HL-60 (cell line): ENCODE measurements at regions not wholly inside any gene's neighbourhood (a gene's known extent, or its start where the extent isn't known, plus 50 kb on each side); places are given as distances from the start of the nearest gene placed in this dataset.

ENCODE experiments used
- TF ChIP-seq, protein P1 (sequence below): IDR thresholded peaks from one replicate; pipeline ENCODE4 v1.5.1; 2011; ENCODE audit warnings: low read length, control low read depth, inconsistent platforms; ENCODE audit not compliant: insufficient read depth
- TF ChIP-seq, protein P2 (sequence below): IDR thresholded peaks from 2 replicates; pipeline ENCODE4 v1.6.1; 2012; ENCODE audit warnings: low read depth; ENCODE audit not compliant: insufficient replicate concordance

- TF ChIP-seq, protein P1, sequence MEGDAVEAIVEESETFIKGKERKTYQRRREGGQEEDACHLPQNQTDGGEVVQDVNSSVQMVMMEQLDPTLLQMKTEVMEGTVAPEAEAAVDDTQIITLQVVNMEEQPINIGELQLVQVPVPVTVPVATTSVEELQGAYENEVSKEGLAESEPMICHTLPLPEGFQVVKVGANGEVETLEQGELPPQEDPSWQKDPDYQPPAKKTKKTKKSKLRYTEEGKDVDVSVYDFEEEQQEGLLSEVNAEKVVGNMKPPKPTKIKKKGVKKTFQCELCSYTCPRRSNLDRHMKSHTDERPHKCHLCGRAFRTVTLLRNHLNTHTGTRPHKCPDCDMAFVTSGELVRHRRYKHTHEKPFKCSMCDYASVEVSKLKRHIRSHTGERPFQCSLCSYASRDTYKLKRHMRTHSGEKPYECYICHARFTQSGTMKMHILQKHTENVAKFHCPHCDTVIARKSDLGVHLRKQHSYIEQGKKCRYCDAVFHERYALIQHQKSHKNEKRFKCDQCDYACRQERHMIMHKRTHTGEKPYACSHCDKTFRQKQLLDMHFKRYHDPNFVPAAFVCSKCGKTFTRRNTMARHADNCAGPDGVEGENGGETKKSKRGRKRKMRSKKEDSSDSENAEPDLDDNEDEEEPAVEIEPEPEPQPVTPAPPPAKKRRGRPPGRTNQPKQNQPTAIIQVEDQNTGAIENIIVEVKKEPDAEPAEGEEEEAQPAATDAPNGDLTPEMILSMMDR: no peak
- TF ChIP-seq, protein P2, sequence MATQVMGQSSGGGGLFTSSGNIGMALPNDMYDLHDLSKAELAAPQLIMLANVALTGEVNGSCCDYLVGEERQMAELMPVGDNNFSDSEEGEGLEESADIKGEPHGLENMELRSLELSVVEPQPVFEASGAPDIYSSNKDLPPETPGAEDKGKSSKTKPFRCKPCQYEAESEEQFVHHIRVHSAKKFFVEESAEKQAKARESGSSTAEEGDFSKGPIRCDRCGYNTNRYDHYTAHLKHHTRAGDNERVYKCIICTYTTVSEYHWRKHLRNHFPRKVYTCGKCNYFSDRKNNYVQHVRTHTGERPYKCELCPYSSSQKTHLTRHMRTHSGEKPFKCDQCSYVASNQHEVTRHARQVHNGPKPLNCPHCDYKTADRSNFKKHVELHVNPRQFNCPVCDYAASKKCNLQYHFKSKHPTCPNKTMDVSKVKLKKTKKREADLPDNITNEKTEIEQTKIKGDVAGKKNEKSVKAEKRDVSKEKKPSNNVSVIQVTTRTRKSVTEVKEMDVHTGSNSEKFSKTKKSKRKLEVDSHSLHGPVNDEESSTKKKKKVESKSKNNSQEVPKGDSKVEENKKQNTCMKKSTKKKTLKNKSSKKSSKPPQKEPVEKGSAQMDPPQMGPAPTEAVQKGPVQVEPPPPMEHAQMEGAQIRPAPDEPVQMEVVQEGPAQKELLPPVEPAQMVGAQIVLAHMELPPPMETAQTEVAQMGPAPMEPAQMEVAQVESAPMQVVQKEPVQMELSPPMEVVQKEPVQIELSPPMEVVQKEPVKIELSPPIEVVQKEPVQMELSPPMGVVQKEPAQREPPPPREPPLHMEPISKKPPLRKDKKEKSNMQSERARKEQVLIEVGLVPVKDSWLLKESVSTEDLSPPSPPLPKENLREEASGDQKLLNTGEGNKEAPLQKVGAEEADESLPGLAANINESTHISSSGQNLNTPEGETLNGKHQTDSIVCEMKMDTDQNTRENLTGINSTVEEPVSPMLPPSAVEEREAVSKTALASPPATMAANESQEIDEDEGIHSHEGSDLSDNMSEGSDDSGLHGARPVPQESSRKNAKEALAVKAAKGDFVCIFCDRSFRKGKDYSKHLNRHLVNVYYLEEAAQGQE: no peak
These were observed 1472.7 kb downstream of the ARAP2 start for GRCh38 chr4:34771632-34772031.
